RWPE2 (cell line): ENCODE measurements at regions not wholly inside any gene's neighbourhood (a gene's known extent, or its start where the extent isn't known, plus 50 kb on each side); places are given as distances from the start of the nearest gene placed in this dataset.
"Not testable (repeated sequence)": the region's sequence is repeated elsewhere in the genome, so short reads cannot be mapped to it uniquely, and the experiment has no call there.

Experiments
- ATAC-seq: fragments of 200-7000 bp; cut with Tn5 transposase; 3 replicates; pipeline ENCODE4 v1.9.1; 2021; ENCODE audit warnings: low read depth
- DNase-seq: peaks from one replicate; pipeline ENCODE4 v3.0.0-alpha.2; 2020; ENCODE audit warnings: low spot score
- H3K27ac ChIP-seq: fragments of 450-650 bp; 2 replicates; pipeline ENCODE4 v1.5.1; 2017; ENCODE audit warnings: mild to moderate bottlenecking; ENCODE audit not compliant: poor library complexity, severe bottlenecking
- H3K27me3 ChIP-seq: fragments of 250-450 bp; sonication (Bioruptor Pico); 2 replicates; pipeline ENCODE4 v1.5.1; 2021; ENCODE audit warnings: mild to moderate bottlenecking, moderate library complexity; ENCODE audit not compliant: insufficient read depth, poor library complexity, severe bottlenecking
- H3K36me3 ChIP-seq: fragments of 250-450 bp; sonication (Bioruptor Pico); 2 replicates; pipeline ENCODE4 v1.5.1; 2020; ENCODE audit warnings: low read depth, mild to moderate bottlenecking, moderate library complexity
- H3K4me1 ChIP-seq: fragments of 250-450 bp; sonication (Bioruptor Pico); 2 replicates; pipeline ENCODE4 v1.5.1; 2021; ENCODE audit warnings: mild to moderate bottlenecking, moderate library complexity; ENCODE audit not compliant: insufficient read depth, poor library complexity, severe bottlenecking
- H3K4me3 ChIP-seq: fragments of 250-450 bp; sonication (Bioruptor Pico); 2 replicates; pipeline ENCODE4 v1.5.1; 2021; ENCODE audit warnings: mild to moderate bottlenecking, moderate library complexity; ENCODE audit not compliant: severe bottlenecking
- H3K9me3 ChIP-seq: fragments of 250-450 bp; sonication (Bioruptor Pico); 2 replicates; pipeline ENCODE4 v1.5.1; 2021; ENCODE audit warnings: mild to moderate bottlenecking, moderate library complexity; ENCODE audit not compliant: severe bottlenecking
- TF ChIP-seq, protein P1 (sequence below): fragments of 450-650 bp; IDR thresholded peaks from one replicate; pipeline ENCODE4 v1.5.1; 2017; ENCODE audit warnings: mild to moderate bottlenecking, moderate library complexity; ENCODE audit not compliant: poor library complexity, severe bottlenecking

DNA sequence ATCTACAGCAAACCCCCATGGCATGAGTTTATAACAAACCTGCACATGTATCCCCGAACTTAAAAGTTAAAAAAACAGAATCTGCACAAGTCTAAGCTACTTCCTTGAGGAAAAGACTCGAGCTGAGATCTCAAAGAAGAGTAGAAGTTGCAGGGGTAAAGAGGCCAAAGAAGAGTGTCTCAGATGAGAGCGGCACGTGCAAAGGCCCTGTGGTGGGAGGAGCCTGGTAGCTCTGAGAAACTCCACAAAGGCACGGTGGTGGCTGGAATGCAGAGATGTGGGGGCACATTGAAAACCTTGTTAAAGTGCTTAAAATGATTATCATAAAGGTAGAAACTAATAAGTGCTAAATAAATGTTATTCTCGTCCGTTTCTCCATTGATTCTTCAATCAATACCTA is 103.2 kb upstream of the GRK3 start:
- TF ChIP-seq, protein P1, sequence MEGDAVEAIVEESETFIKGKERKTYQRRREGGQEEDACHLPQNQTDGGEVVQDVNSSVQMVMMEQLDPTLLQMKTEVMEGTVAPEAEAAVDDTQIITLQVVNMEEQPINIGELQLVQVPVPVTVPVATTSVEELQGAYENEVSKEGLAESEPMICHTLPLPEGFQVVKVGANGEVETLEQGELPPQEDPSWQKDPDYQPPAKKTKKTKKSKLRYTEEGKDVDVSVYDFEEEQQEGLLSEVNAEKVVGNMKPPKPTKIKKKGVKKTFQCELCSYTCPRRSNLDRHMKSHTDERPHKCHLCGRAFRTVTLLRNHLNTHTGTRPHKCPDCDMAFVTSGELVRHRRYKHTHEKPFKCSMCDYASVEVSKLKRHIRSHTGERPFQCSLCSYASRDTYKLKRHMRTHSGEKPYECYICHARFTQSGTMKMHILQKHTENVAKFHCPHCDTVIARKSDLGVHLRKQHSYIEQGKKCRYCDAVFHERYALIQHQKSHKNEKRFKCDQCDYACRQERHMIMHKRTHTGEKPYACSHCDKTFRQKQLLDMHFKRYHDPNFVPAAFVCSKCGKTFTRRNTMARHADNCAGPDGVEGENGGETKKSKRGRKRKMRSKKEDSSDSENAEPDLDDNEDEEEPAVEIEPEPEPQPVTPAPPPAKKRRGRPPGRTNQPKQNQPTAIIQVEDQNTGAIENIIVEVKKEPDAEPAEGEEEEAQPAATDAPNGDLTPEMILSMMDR = no peak
- no peaks in the 10 kb centered on the region for H3K9me3 ChIP-seq

GRCh38 chr22:25462474-25463346 is 101.8 kb upstream of the GRK3 start:
- not testable (repeated sequence) for H3K27me3 ChIP-seq, H3K27ac ChIP-seq, DNase-seq, H3K4me1 ChIP-seq, H3K4me3 ChIP-seq, H3K9me3 ChIP-seq
- ATAC-seq = peak; percentile 97
- TF ChIP-seq, protein P1 = peak; percentile 90
- H3K36me3 ChIP-seq = peaks cover 20% of the 10 kb centered on the region

More for the DNA sequence above, 103.2 kb upstream of the GRK3 start:
- Histone ChIP-seq H3K36me3 (peaks cover 25% of the 10 kb centered on the region), H3K4me1 (no peaks in the 10 kb centered on the region), H3K27ac (no peak overlapping the region), H3K4me3 (no peak overlapping the region), H3K27me3 (no peaks in the 10 kb centered on the region)
- no peak for DNase-seq
- ATAC-seq = no peak

GRCh38 chr22:25463347-25463628 is 101.2 kb upstream of the GRK3 start:
- not testable (repeated sequence) for H3K9me3 ChIP-seq, ATAC-seq, H3K27me3 ChIP-seq, H3K27ac ChIP-seq, H3K4me1 ChIP-seq, DNase-seq, H3K4me3 ChIP-seq
- H3K36me3 ChIP-seq = peaks cover 20% of the 10 kb centered on the region

DNA sequence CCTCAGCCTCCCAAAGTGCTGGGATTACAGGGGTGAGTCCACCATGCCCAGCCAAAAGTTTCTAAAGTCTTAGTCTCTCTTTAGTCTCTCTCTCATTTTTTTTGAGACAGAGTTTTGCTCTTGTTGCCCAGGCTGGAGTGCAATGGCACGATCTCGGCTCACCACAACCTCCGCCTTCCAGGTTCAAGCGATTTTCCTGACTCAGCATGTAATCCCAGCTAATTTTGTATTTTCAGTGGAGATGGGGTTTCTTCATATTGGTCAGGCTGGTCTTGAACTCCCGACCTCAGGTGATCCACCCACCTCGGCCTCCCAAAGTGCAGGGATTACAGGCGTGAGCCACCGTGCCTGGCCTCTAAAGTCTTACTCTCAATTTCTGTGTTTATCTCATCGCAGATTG is 100.1 kb upstream of the GRK3 start:
- peaks cover 20% of the 10 kb centered on the region for H3K36me3 ChIP-seq
- not testable (repeated sequence) for H3K4me3 ChIP-seq, H3K27ac ChIP-seq, H3K9me3 ChIP-seq, ATAC-seq, H3K27me3 ChIP-seq, DNase-seq, H3K4me1 ChIP-seq

- peaks cover 5% of the 10 kb centered on the region for H3K36me3 ChIP-seq
- no peaks in the 10 kb centered on the region for H3K4me1 ChIP-seq
- H3K9me3 ChIP-seq = no peaks in the 10 kb centered on the region
- ATAC-seq (no peak), DNase-seq (no peak)
- TF ChIP-seq, protein P1 = no peak
- no peak overlapping the region for H3K27ac ChIP-seq
- no peak overlapping the region for H3K4me3 ChIP-seq
- no peaks in the 10 kb centered on the region for H3K27me3 ChIP-seq
Observed at GRCh38 chr22:25465949-25466348, 98.5 kb upstream of the GRK3 start.

DNA sequence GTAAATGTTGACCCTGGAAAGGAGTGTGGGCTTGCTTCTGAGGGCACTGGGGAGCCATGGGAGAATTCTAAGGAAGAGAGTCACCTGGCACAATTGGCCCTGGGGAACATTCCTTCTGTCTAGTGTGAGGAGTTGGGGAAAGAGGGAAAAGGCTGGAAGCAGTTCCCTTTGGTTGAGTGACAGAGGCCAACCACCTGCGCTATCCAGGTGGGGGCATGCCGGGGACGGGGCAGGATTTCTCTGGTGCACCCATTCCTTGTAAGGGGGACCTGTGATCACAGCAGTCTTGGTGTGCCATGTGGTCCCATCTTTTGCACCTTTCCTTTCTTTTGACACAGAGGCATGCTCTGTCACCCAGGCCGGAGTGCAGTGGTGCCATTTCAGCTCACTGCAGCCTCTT is 92.1 kb upstream of the GRK3 start:
- H3K4me3 ChIP-seq = no peak overlapping the region
- TF ChIP-seq, protein P1 = no peak
- DNase-seq (no peak), ATAC-seq (no peak)
- H3K27me3 ChIP-seq = no peaks in the 10 kb centered on the region
- no peak overlapping the region for H3K27ac ChIP-seq
- H3K36me3 ChIP-seq = no peaks in the 10 kb centered on the region
- H3K4me1 ChIP-seq = no peaks in the 10 kb centered on the region
- no peaks in the 10 kb centered on the region for H3K9me3 ChIP-seq
